GM13977 (cell line): ENCODE measurements at regions not wholly inside any gene's neighbourhood (a gene's known extent, or its start where the extent isn't known, plus 50 kb on each side); places are given as distances from the start of the nearest gene placed in this dataset.

ENCODE experiments used
- DNase-seq: peaks from one replicate; pipeline ENCODE4 v3.0.0; 2012; ENCODE audit warnings: low spot score
- in situ Hi-C: fragments of 300-500 bp; cut with MboI; formaldehyde crosslinking; loops from one replicate; pipeline ENCODE4 v1.12.0; 2022; ENCODE audit warnings: low sequenced_read_pairs, low pct_unique_long_range_greater_than_20kb, mixed read lengths, inconsistent platforms; ENCODE audit not compliant: unreplicated experiment
- TF ChIP-seq, protein P1 (sequence below): IDR thresholded peaks from 2 replicates; pipeline ENCODE4 v1.5.1; 2012; ENCODE audit warnings: mild to moderate bottlenecking, control low read depth; ENCODE audit not compliant: insufficient read depth; ENCODE audit errors: extremely low read depth, missing control alignments

DNA sequence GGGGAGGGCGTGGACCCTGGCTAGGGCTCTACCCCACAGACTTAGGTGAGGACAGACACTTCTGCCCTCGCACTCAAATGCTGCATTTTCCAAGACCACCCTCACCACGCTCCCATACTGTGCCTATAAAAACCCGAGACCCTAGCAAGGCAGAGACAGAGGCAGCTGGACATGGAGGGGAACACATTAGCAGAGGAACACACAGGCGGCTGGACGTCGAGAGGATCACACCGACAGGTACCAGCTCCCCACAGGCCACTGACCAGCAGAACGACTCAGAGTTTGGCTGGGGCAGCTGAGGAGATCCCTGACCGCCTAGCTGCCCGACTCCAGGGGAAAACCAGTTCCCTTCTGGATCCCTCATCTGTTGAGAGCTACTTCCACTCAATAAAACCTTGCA, 338.2 kb upstream of the SMIM30 start:
- TF ChIP-seq, protein P1, sequence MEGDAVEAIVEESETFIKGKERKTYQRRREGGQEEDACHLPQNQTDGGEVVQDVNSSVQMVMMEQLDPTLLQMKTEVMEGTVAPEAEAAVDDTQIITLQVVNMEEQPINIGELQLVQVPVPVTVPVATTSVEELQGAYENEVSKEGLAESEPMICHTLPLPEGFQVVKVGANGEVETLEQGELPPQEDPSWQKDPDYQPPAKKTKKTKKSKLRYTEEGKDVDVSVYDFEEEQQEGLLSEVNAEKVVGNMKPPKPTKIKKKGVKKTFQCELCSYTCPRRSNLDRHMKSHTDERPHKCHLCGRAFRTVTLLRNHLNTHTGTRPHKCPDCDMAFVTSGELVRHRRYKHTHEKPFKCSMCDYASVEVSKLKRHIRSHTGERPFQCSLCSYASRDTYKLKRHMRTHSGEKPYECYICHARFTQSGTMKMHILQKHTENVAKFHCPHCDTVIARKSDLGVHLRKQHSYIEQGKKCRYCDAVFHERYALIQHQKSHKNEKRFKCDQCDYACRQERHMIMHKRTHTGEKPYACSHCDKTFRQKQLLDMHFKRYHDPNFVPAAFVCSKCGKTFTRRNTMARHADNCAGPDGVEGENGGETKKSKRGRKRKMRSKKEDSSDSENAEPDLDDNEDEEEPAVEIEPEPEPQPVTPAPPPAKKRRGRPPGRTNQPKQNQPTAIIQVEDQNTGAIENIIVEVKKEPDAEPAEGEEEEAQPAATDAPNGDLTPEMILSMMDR: no peak
- DNase-seq: no peak
- in situ Hi-C loops: no loop called here

- in situ Hi-C loops: no loop called here
- TF ChIP-seq, protein P1: no peak
- no peak for DNase-seq
Measured at GRCh38 chr7:113454597-113455169, 336.3 kb upstream of the SMIM30 start.

GRCh38 chr7:113452245-113452644, 333.9 kb upstream of the SMIM30 start:
- in situ Hi-C loops: no loop called here
- DNase-seq: no peak
- TF ChIP-seq, protein P1: no peak

DNA sequence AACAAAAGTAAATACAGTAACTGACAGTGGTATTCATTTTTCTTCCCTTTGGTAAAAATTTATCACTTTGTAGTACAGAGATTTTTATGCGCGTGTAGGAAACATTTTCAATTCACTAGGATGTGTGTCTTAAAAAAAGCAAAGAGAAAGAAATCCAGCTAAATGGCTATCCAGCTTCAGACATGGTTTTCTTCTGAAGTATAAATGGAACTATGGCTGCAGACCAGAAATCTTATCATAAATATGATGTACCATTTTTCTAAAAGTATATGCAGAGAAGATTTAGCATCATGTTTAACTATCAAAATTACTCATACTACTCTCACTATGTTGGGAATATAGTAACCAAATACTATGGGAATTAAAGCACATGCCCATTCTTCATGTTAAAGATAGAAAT, 328.4 kb upstream of the SMIM30 start:
- TF ChIP-seq, protein P1: no peak
- DNase-seq: no peak
- in situ Hi-C loops: no loop called here

GRCh38 chr7:113446391-113446790, 328.0 kb upstream of the SMIM30 start:
- in situ Hi-C loops: no loop called here
- TF ChIP-seq, protein P1: no peak
- no peak for DNase-seq

DNA sequence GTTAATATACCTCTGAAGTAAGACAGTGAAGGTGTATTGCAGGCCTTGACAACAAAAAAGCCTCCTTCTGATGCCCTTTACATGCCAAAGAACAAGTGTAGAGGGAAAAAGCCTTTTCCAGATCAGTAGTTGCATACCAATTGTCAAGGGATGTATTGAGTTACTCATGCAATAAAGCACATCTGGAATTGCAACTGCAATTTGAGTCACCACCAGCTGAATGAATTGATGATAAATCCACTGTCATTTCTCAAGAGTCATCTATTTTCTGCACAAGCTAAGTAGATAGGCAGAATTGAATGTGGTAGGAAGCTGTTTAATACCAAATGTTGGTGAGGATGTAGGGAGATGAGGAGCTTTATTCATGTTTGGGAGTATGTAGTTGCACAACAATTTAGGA, 325.9 kb upstream of the SMIM30 start:
- DNase-seq: no peak
- in situ Hi-C loops: no loop called here
- TF ChIP-seq, protein P1: no peak

DNA sequence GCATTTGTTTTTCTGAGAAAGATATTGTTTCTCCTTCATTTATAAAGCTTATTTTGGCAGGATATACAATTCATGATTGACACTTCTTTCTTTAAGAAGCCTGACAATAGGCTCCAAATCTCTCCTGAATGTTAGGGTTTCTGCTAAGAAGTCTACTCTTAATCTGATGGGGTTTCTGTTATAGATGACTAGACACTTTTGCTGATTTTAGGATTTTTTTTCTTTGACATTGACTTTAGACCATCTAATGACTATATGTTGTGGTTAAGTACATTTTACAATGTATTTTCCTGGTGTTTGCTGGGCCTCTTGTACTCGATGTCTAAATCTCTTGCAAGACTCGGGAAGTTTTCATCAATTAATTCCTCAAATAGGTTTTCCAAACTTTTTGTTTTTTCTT, 321.8 kb upstream of the SMIM30 start:
- in situ Hi-C loops: no loop called here
- TF ChIP-seq, protein P1: no peak
- DNase-seq: no peak
